ENCODE measurements at regions not wholly inside any gene's neighbourhood (a gene's known extent, or its start where the extent isn't known, plus 50 kb on each side); places are given as distances from the start of the nearest gene placed in this dataset.

- Histone ChIP-seq H3K4me3 (replicated peaks in 1 of 4; ENCODE audit: control extremely low read depth in 1 of 4, insufficient read depth in 1 of 4, low read depth in 3 of 4, low read length in 4 of 4) (no peak overlapping the region), H2AFZ (ENCODE audit: low read length) (no peak overlapping the region), H3K9me3 (ENCODE audit: control insufficient read depth, insufficient read depth, low read depth, low read length) (no peaks in the 10 kb centered on the region), H3K4me2 (ENCODE audit: extremely low read depth, insufficient read depth, low read length) (no peak overlapping the region), H4K20me1 (ENCODE audit: control insufficient read depth, extremely low read depth, insufficient read depth, low read length) (no peaks in the 10 kb centered on the region), H3K79me2 (ENCODE audit: control insufficient read depth, insufficient read depth, low read length) (no peaks in the 10 kb centered on the region), H3K27me3 (ENCODE audit: control insufficient read depth, insufficient read depth, low read length) (no peaks in the 10 kb centered on the region), H3K9ac (ENCODE audit: insufficient read depth, low read length) (no peak overlapping the region), H3K4me1 (ENCODE audit: control insufficient read depth, extremely low read depth, insufficient read depth, low read length) (no peaks in the 10 kb centered on the region), H3K36me3 (ENCODE audit: control insufficient read depth, insufficient read depth, low read length) (no peaks in the 10 kb centered on the region), H3K27ac (ENCODE audit: insufficient read depth, low read length) (no peak overlapping the region)
- no peak for TF ChIP-seq CTCF (conservative IDR thresholded peaks at IDR 0.05 in 1 of 2, IDR thresholded peaks at IDR 0.05 in 1 of 2; ENCODE audit: low read depth in 1 of 2, low read length in 2 of 2)
- TF ChIP-seq EZH2 (IDR thresholded peaks at IDR 0.05; ENCODE audit: low read length, missing control alignments), result no peak
- DNase-seq (ENCODE audit: low read depth in 2 of 2), result no peak
Observed at GRCh38 chr1:219476716-219477115, 136.2 kb downstream of the ZC3H11B start.

- Histone ChIP-seq H2AFZ (ENCODE audit: low read length) (no peak overlapping the region), H3K79me2 (ENCODE audit: control insufficient read depth, insufficient read depth, low read length) (no peaks in the 10 kb centered on the region), H3K4me3 (replicated peaks in 1 of 4; ENCODE audit: control extremely low read depth in 1 of 4, insufficient read depth in 1 of 4, low read depth in 3 of 4, low read length in 4 of 4) (no peak overlapping the region), H3K4me1 (ENCODE audit: control insufficient read depth, extremely low read depth, insufficient read depth, low read length) (no peaks in the 10 kb centered on the region), H3K4me2 (ENCODE audit: extremely low read depth, insufficient read depth, low read length) (no peak overlapping the region), H3K9me3 (ENCODE audit: control insufficient read depth, insufficient read depth, low read depth, low read length) (no peaks in the 10 kb centered on the region), H3K9ac (ENCODE audit: insufficient read depth, low read length) (no peak overlapping the region), H3K36me3 (ENCODE audit: control insufficient read depth, insufficient read depth, low read length) (no peaks in the 10 kb centered on the region), H4K20me1 (ENCODE audit: control insufficient read depth, extremely low read depth, insufficient read depth, low read length) (no peaks in the 10 kb centered on the region), H3K27me3 (ENCODE audit: control insufficient read depth, insufficient read depth, low read length) (no peaks in the 10 kb centered on the region), H3K27ac (ENCODE audit: insufficient read depth, low read length) (no peak overlapping the region)
- DNase-seq (ENCODE audit: low read depth in 2 of 2), result no peak
- no peak for TF ChIP-seq EZH2 (IDR thresholded peaks at IDR 0.05; ENCODE audit: low read length, missing control alignments)
- TF ChIP-seq CTCF (conservative IDR thresholded peaks at IDR 0.05 in 1 of 2, IDR thresholded peaks at IDR 0.05 in 1 of 2; ENCODE audit: low read depth in 1 of 2, low read length in 2 of 2), result no peak
Observed at GRCh38 chr1:219476116-219476515, 136.8 kb downstream of the ZC3H11B start.

- no peak for DNase-seq (ENCODE audit: low read depth in 2 of 2)
- no peaks in the 10 kb centered on the region for H3K9me3 ChIP-seq (ENCODE audit: control insufficient read depth, insufficient read depth, low read depth, low read length)
- no peak overlapping the region for H3K9ac ChIP-seq (ENCODE audit: insufficient read depth, low read length)
- no peak overlapping the region for H3K4me3 ChIP-seq (replicated peaks in 1 of 4; ENCODE audit: control extremely low read depth in 1 of 4, insufficient read depth in 1 of 4, low read depth in 3 of 4, low read length in 4 of 4)
- H3K36me3 ChIP-seq (ENCODE audit: control insufficient read depth, insufficient read depth, low read length), result no peaks in the 10 kb centered on the region
- TF ChIP-seq EZH2 (IDR thresholded peaks at IDR 0.05; ENCODE audit: low read length, missing control alignments), result no peak
- no peaks in the 10 kb centered on the region for H4K20me1 ChIP-seq (ENCODE audit: control insufficient read depth, extremely low read depth, insufficient read depth, low read length)
- no peaks in the 10 kb centered on the region for H3K4me1 ChIP-seq (ENCODE audit: control insufficient read depth, extremely low read depth, insufficient read depth, low read length)
- no peak overlapping the region for H3K4me2 ChIP-seq (ENCODE audit: extremely low read depth, insufficient read depth, low read length)
- no peak overlapping the region for H3K27ac ChIP-seq (ENCODE audit: insufficient read depth, low read length)
- no peaks in the 10 kb centered on the region for H3K79me2 ChIP-seq (ENCODE audit: control insufficient read depth, insufficient read depth, low read length)
- H2AFZ ChIP-seq (ENCODE audit: low read length), result no peak overlapping the region
- H3K27me3 ChIP-seq (ENCODE audit: control insufficient read depth, insufficient read depth, low read length), result no peaks in the 10 kb centered on the region
Observed at GRCh38 chr1:219472596-219472995, 140.3 kb downstream of the ZC3H11B start.
